K562 (cell line): ENCODE measurements at regions not wholly inside any gene's neighbourhood (a gene's known extent, or its start where the extent isn't known, plus 50 kb on each side); places are given as distances from the start of the nearest gene placed in this dataset.

Experiments
- ATAC-seq: fragments of 200-7000 bp; cut with Tn5 transposase; 3 replicates; pipeline ENCODE4 v1.9.1; 2020; ENCODE audit warnings: moderate library complexity
- BruUV-seq: library from RNA; stranded (reverse); fragments of 400-500 nt; replicated peaks from 2 replicates; lab custom pipeline; 2021; lab: Mats Ljungman, UMichigan
- CTCF ChIA-PET: fragments of 300-600 bp; formaldehyde crosslinking; extraction: SDS; loops from one replicate; lab custom pipeline; 2021; ENCODE audit warnings: low intra/inter-chr PET ratio; lab: Yijun Ruan, JAX
- POLR2A ChIA-PET: fragments of 300-600, 350-650 bp; sonication (Branson Sonifier 250); formaldehyde crosslinking; extraction: SDS; loops from one replicate; lab custom pipeline; 2021; ENCODE audit warnings: antibody characterized with exemption, inconsistent platforms; lab: Yijun Ruan, JAX
- DNase-seq, 4 experiments: peaks; one replicate each; pipeline versions ENCODE4 v3.0.0 to v3.0.0-alpha.2; 2011 to 2018; ENCODE audit warnings: low spot score in 3 of 4, mixed read lengths in 3 of 4; ENCODE audit errors: extremely low read depth in 1 of 4
- FAIRE-seq: peaks from 2 replicates; lab custom pipeline; 2011; peaks lifted over from hg19 to GRCh38; lab: Jason Lieb, UNC
- H2AFZ ChIP-seq: 2 replicates; pipeline ENCODE4 v1.6.0; 2011; ENCODE audit warnings: low read depth, low read length, control low read depth, inconsistent platforms
- H3K27ac ChIP-seq: fragments of 200-600 bp; 3 replicates; pipeline ENCODE4 v1.8.0; 2011; ENCODE audit warnings: low read depth, mild to moderate bottlenecking, control low read depth, inconsistent platforms, low read length, moderate library complexity, mixed read lengths; ENCODE audit errors: extremely low read depth
- H3K27me3 ChIP-seq, 2 experiments: fragments of 300-600 bp in 1 of 2; 2 replicates in 1 of 2; 3 replicates in 1 of 2; pipeline versions ENCODE4 v1.6.0 to v1.8.0; 2011; ENCODE audit warnings: inconsistent platforms in 2 of 2, low read length in 2 of 2, mild to moderate bottlenecking in 1 of 2, mixed read lengths in 1 of 2, moderate library complexity in 1 of 2; ENCODE audit not compliant: control insufficient read depth in 2 of 2, insufficient read depth in 2 of 2
- H3K36me3 ChIP-seq: fragments of 300-600 bp; 3 replicates; pipeline ENCODE4 v1.8.0; 2011; ENCODE audit warnings: mild to moderate bottlenecking, low read length, inconsistent platforms; ENCODE audit not compliant: control insufficient read depth, insufficient read depth
- H3K4me1 ChIP-seq, 2 experiments: fragments of 200-600 bp in 1 of 2; replicated peaks in 1 of 2; 2 replicates in 1 of 2; 3 replicates in 1 of 2; pipeline versions ENCODE4 v1.5.1 to v1.8.0; 2011; ENCODE audit warnings: inconsistent platforms in 2 of 2, low read length in 2 of 2, mild to moderate bottlenecking in 1 of 2, mixed read lengths in 1 of 2, moderate library complexity in 1 of 2; ENCODE audit not compliant: control insufficient read depth in 2 of 2, insufficient read depth in 2 of 2
- H3K4me2 ChIP-seq: 2 replicates; pipeline ENCODE4 v1.6.1; 2011; ENCODE audit warnings: low read length, control low read depth, inconsistent platforms, mixed read lengths; ENCODE audit not compliant: insufficient read depth
- H3K4me3 ChIP-seq: fragments of 200-600 bp; sonication (generic), shearing (Covaris generic); 2 replicates; pipeline ENCODE4 v1.5.1; 2016; ENCODE audit warnings: control low read depth, inconsistent platforms
- H3K79me2 ChIP-seq: fragments of 200-600 bp; 3 replicates; pipeline ENCODE4 v1.8.0; 2011; ENCODE audit warnings: low read length, inconsistent platforms; ENCODE audit not compliant: control insufficient read depth, insufficient read depth
- H3K9ac ChIP-seq, 2 experiments: 2 replicates each; pipeline versions ENCODE4 v1.6.0 to v1.6.1; 2011; ENCODE audit warnings: low read depth in 2 of 2, low read length in 2 of 2, control low read depth in 1 of 2, inconsistent platforms in 1 of 2, mild to moderate bottlenecking in 1 of 2, mixed read lengths in 1 of 2; ENCODE audit not compliant: insufficient read depth in 1 of 2
- H3K9me1 ChIP-seq: one replicate; pipeline ENCODE4 v1.6.0; 2011; ENCODE audit warnings: inconsistent platforms, mild to moderate bottlenecking, low read length, moderate library complexity; ENCODE audit not compliant: control insufficient read depth, insufficient read depth
- H3K9me3 ChIP-seq: replicated peaks from 2 replicates; pipeline ENCODE4 v1.5.1; 2011; ENCODE audit warnings: low read depth, low read length, inconsistent platforms; ENCODE audit not compliant: control insufficient read depth, insufficient read depth
- H4K20me1 ChIP-seq: replicated peaks from 2 replicates; pipeline ENCODE4 v1.6.1; 2011; ENCODE audit warnings: low read length, inconsistent platforms, mixed read lengths; ENCODE audit not compliant: control insufficient read depth, insufficient read depth
- ELK1 ChIP-seq: sonication (generic); formaldehyde crosslinking; IDR thresholded peaks from 2 replicates; pipeline ENCODE4 v1.8.1; 2022; ENCODE audit warnings: missing genetic modification reagents
- MCM3 ChIP-seq: fragments of 450-650 bp; IDR thresholded peaks from 2 replicates; pipeline ENCODE4 v1.6.1; 2016
- RAD21 ChIP-seq, 2 experiments: fragments of 250-450 bp in 1 of 2; fragments of 450-650 bp in 1 of 2; sonication (Bioruptor Pico) in 1 of 2; formaldehyde crosslinking in 1 of 2; IDR thresholded peaks in 1 of 2; conservative IDR thresholded peaks in 1 of 2; 2 replicates each; pipeline versions ENCODE4 v1.4.0 to v1.8.0; 2020 to 2022; ENCODE audit warnings: mild to moderate bottlenecking in 2 of 2, moderate library complexity in 1 of 2
- RB1 ChIP-seq: fragments of 450-650 bp; IDR thresholded peaks from 2 replicates; pipeline ENCODE4 v1.6.1; 2017; ENCODE audit warnings: low read depth, mild to moderate bottlenecking
- SAP30 ChIP-seq: fragments of 200-600 bp; sonication (generic); IDR thresholded peaks from 2 replicates; pipeline ENCODE4 v1.6.1; 2012; ENCODE audit warnings: borderline replicate concordance, low read depth, mild to moderate bottlenecking, moderate library complexity, low read length, control low read depth, inconsistent platforms; ENCODE audit not compliant: insufficient read depth, poor library complexity, severe bottlenecking
- SIN3A ChIP-seq, 2 experiments: fragments of 150-350 bp in 1 of 2; IDR thresholded peaks; 2 replicates each; pipeline ENCODE4 v1.6.1; 2011 to 2016; ENCODE audit warnings: borderline replicate concordance in 2 of 2, low read depth in 2 of 2, low read length in 2 of 2, mild to moderate bottlenecking in 2 of 2, moderate library complexity in 2 of 2; ENCODE audit not compliant: control insufficient read depth in 1 of 2
- TEAD1 ChIP-seq, 2 experiments: fragments of 450-650 bp in 1 of 2; sonication (generic) in 1 of 2; formaldehyde crosslinking; IDR thresholded peaks; 2 replicates each; pipeline versions ENCODE4 v1.4.0 to v1.8.0; 2020 to 2022; ENCODE audit warnings: mild to moderate bottlenecking in 2 of 2, missing genetic modification reagents in 1 of 2
- ZNF507 ChIP-seq: conservative IDR thresholded peaks from 2 replicates; pipeline ENCODE4 v1.6.1; 2017; ENCODE audit warnings: missing genetic modification characterization, missing compliant biosample characterization
- ZNF609 ChIP-seq: sonication (generic); formaldehyde crosslinking; IDR thresholded peaks from 2 replicates; pipeline ENCODE4 v1.8.1; 2023; ENCODE audit warnings: missing genetic modification reagents, mild to moderate bottlenecking, borderline replicate concordance
- ZNF766 ChIP-seq: fragments of 200-800 bp; sonication (Bioruptor generic); conservative IDR thresholded peaks from 2 replicates; pipeline ENCODE4 v1.6.1; 2016; ENCODE audit warnings: missing genetic modification characterization, missing compliant biosample characterization
- ZSCAN29 ChIP-seq: fragments of 450-650 bp; IDR thresholded peaks from 2 replicates; pipeline ENCODE4 v1.6.1; 2017
- WGBS: fragments of 100-300 bp; shearing (Covaris generic); methylation state at CpG from one replicate; pipeline ENCODE4 v1.1.6; 2016; ENCODE audit warnings: low coverage, mixed read lengths; ENCODE audit not compliant: insufficient coverage; ENCODE audit errors: missing lambda C conversion rate; 5-methylcytosine and 5-hydroxymethylcytosine counted together
- in situ Hi-C: fragments of 300-500 bp; cut with MboI; formaldehyde crosslinking; loops from 4 replicates; pipeline ENCODE4 v1.15.0; 2018; ENCODE audit warnings: inconsistent platforms, mixed read lengths
- intact Hi-C: fragments of 100-400 bp; cut with micrococcal nuclease; formaldehyde crosslinking; loops from 2 replicates; pipeline ENCODE4 v1.14.2; 2022

GRCh38 chr13:85503797-85504196 lies 295.4 kb downstream of the SLITRK6 start:
- Histone ChIP-seq H3K79me2 (no peaks in the 10 kb centered on the region), H3K4me3 (no peak overlapping the region), H3K4me2 (no peak overlapping the region), H3K27ac (no peak overlapping the region), H3K4me1 (no peaks in the 10 kb centered on the region), H2AFZ (no peak overlapping the region), H4K20me1 (no peaks in the 10 kb centered on the region), H3K9ac (no peak overlapping the region), H3K27me3 (no peaks in the 10 kb centered on the region), H3K9me3 (no peaks in the 10 kb centered on the region; the same call in 1 of the 2 replicates), H3K36me3 (no peaks in the 10 kb centered on the region), H3K9me1 (no peaks in the 10 kb centered on the region)
- in situ Hi-C loops: no loop called here
- 0% methylated on average over 2 of the region's 2 CpGs for WGBS
- ATAC-seq (no peak), DNase-seq (no peak), FAIRE-seq (no peak)
- CTCF ChIA-PET: no interaction called here
- POLR2A ChIA-PET: no interaction called here
- intact Hi-C loops: no loop called here
- BruUV-seq: no TSS peak
- TF ChIP-seq ELK1: no peak
- TF ChIP-seq ZNF507 (tag): no peak
- TF ChIP-seq TEAD1 (CRISPR knock-in tag; IDR thresholded peaks at IDR 0.05): no peak
- TF ChIP-seq ZSCAN29: no peak
- TF ChIP-seq RB1: no peak
- no peak for TF ChIP-seq RAD21 (CRISPR knock-in tag; conservative IDR thresholded peaks at IDR 0.05 in 1 of 2, IDR thresholded peaks at IDR 0.05 in 1 of 2)
- no peak for TF ChIP-seq SAP30
- no peak for TF ChIP-seq ZNF609 (CRISPR knock-in tag)
- TF ChIP-seq ZNF766: no peak
- no peak for TF ChIP-seq SIN3A (IDR thresholded peaks at IDR 0.05; ENCODE audit: borderline replicate concordance in 2 of 2, control insufficient read depth in 1 of 2, low read depth in 2 of 2, low read length in 2 of 2)
- no peak for TF ChIP-seq MCM3
